ENCODE measurements at regions not wholly inside any gene's neighbourhood (a gene's known extent, or its start where the extent isn't known, plus 50 kb on each side); places are given as distances from the start of the nearest gene placed in this dataset.

- no peaks in the 10 kb centered on the region for H3K27me3 ChIP-seq (replicated peaks; ENCODE audit: control insufficient read depth, insufficient read depth, low read length)
- intact Hi-C loops (cut with micrococcal nuclease; ENCODE audit: unreplicated experiment): no loop called here
- peaks cover 10% of the 10 kb centered on the region for H3K27me3 Mint-ChIP-seq (ENCODE audit: insufficient read depth, unreplicated experiment)
- H3K9me3 ChIP-seq: no peaks in the 10 kb centered on the region
- no peaks in the 10 kb centered on the region for H3K36me3 Mint-ChIP-seq (ENCODE audit: insufficient read depth, unreplicated experiment)
- H3K4me1 Mint-ChIP-seq (ENCODE audit: low read depth, unreplicated experiment): no peaks in the 10 kb centered on the region
- ChIA-PET POLR2A (no interaction called here), CTCF (no interaction called here)
- H3K4me3 Mint-ChIP-seq (ENCODE audit: unreplicated experiment): no peak overlapping the region
- H3K4me1 ChIP-seq: no peaks in the 10 kb centered on the region
- no TSS peak for BruUV-seq (replicated peaks)
- no peak overlapping the region for H3K4me3 ChIP-seq (ENCODE audit: low read depth, low read length)
- H3K9me3 Mint-ChIP-seq (ENCODE audit: unreplicated experiment): no peaks in the 10 kb centered on the region
- no peaks in the 10 kb centered on the region for H3K36me3 ChIP-seq (ENCODE audit: control insufficient read depth, insufficient read depth, low read length)
- no peak for TF ChIP-seq CTCF (IDR thresholded peaks at IDR 0.05; ENCODE audit: insufficient read depth in 1 of 2, low read depth in 1 of 2, low read length in 1 of 2, severe bottlenecking in 1 of 2, unreplicated experiment in 1 of 2)
- no peak overlapping the region for H3K27ac Mint-ChIP-seq (ENCODE audit: unreplicated experiment)
- no peak for DNase-seq
Observed at GRCh38 chr2:129247751-129248150, 731.7 kb upstream of the RAB6C start.

GRCh38 chr2:129248198-129248597 lies 731.3 kb upstream of the RAB6C start:
- Histone ChIP-seq H3K4me1 (no peaks in the 10 kb centered on the region), H3K9me3 (no peaks in the 10 kb centered on the region), H3K4me3 (ENCODE audit: low read depth, low read length) (no peak overlapping the region), H3K27me3 (replicated peaks; ENCODE audit: control insufficient read depth, insufficient read depth, low read length) (no peaks in the 10 kb centered on the region), H3K36me3 (ENCODE audit: control insufficient read depth, insufficient read depth, low read length) (no peaks in the 10 kb centered on the region)
- POLR2A ChIA-PET: no interaction called here
- Mint-ChIP-seq H3K4me3 (ENCODE audit: unreplicated experiment) (no peak overlapping the region), H3K27me3 (ENCODE audit: insufficient read depth, unreplicated experiment) (peaks cover 11% of the 10 kb centered on the region), H3K27ac (ENCODE audit: unreplicated experiment) (no peak overlapping the region), H3K9me3 (ENCODE audit: unreplicated experiment) (no peaks in the 10 kb centered on the region), H3K4me1 (ENCODE audit: low read depth, unreplicated experiment) (no peaks in the 10 kb centered on the region), H3K36me3 (ENCODE audit: insufficient read depth, unreplicated experiment) (no peaks in the 10 kb centered on the region)
- no peak for TF ChIP-seq CTCF (IDR thresholded peaks at IDR 0.05; ENCODE audit: insufficient read depth in 1 of 2, low read depth in 1 of 2, low read length in 1 of 2, severe bottlenecking in 1 of 2, unreplicated experiment in 1 of 2)
- intact Hi-C loops (cut with micrococcal nuclease; ENCODE audit: unreplicated experiment): no loop called here
- CTCF ChIA-PET: no interaction called here
- no TSS peak for BruUV-seq (replicated peaks)
- DNase-seq: no peak

- H3K4me1 ChIP-seq: no peaks in the 10 kb centered on the region
- POLR2A ChIA-PET: no interaction called here
- no peaks in the 10 kb centered on the region for H3K27me3 ChIP-seq (replicated peaks; ENCODE audit: control insufficient read depth, insufficient read depth, low read length)
- Mint-ChIP-seq H3K27me3 (ENCODE audit: insufficient read depth, unreplicated experiment) (peaks cover 9% of the 10 kb centered on the region), H3K9me3 (ENCODE audit: unreplicated experiment) (peaks cover 17% of the 10 kb centered on the region), H3K27ac (ENCODE audit: unreplicated experiment) (no peak overlapping the region), H3K4me1 (ENCODE audit: low read depth, unreplicated experiment) (no peaks in the 10 kb centered on the region), H3K4me3 (ENCODE audit: unreplicated experiment) (no peak overlapping the region), H3K36me3 (ENCODE audit: insufficient read depth, unreplicated experiment) (no peaks in the 10 kb centered on the region)
- no TSS peak for BruUV-seq (replicated peaks)
- TF ChIP-seq CTCF (IDR thresholded peaks at IDR 0.05; ENCODE audit: insufficient read depth in 1 of 2, low read depth in 1 of 2, low read length in 1 of 2, severe bottlenecking in 1 of 2, unreplicated experiment in 1 of 2): no peak
- intact Hi-C loops (cut with micrococcal nuclease; ENCODE audit: unreplicated experiment): no loop called here
- CTCF ChIA-PET: no interaction called here
- H3K9me3 ChIP-seq: no peaks in the 10 kb centered on the region
- DNase-seq: no peak
- no peak overlapping the region for H3K4me3 ChIP-seq (ENCODE audit: low read depth, low read length)
- H3K36me3 ChIP-seq (ENCODE audit: control insufficient read depth, insufficient read depth, low read length): no peaks in the 10 kb centered on the region
Observed at GRCh38 chr2:129252781-129253460, 726.5 kb upstream of the RAB6C start.

All from Caco-2 (cell line).